ENCODE measurements at regions not wholly inside any gene's neighbourhood (a gene's known extent, or its start where the extent isn't known, plus 50 kb on each side); places are given as distances from the start of the nearest gene placed in this dataset.

DNA sequence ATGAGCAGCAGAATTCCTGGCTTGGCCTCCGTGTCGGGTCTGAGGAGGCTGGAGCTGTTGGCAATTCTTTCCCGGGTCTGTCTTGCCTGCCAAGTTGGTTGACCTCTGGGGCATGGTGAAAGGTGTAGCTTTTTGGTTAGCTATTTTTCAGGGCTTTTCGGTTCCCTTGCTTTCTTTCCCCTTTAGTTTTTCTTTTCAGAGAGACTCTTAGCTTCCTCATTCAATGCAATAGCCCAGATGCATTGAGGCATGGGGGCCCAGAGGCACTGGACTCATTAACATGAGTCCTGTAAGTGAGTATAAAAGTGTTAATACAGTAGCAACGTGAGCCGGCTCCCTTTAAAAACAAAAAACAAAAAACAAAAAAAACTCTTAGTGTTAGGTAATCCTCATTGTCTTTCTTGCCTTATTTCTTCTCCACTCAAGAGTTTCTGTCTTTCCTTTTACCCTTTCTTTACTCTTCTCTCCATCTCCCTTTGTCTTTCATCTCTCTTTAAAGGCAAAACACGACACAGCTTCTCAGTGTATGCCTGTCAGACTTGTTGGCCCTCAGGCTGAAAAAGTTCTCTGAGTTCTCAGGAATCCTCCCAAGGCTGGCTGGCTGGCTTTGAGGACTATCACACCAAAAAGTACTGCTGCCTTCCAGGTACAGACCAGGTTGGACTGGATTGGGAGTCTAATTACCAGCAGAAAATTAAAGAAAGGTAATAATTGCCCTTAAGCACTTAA is 289.9 kb upstream of the TUT7 start:
- Histone ChIP-seq H3K4me2 (ENCODE audit: low read length) (no peak overlapping the region), H3K27ac (ENCODE audit: low read length) (no peak overlapping the region)

GRCh38 chr9:86642721-86643120 is 288.5 kb upstream of the TUT7 start:
- H3K9me2 ChIP-seq (ENCODE audit: insufficient read depth, low read length): no peaks in the 10 kb centered on the region

More for the DNA sequence above, 289.9 kb upstream of the TUT7 start:
- H3K4me3 ChIP-seq (ENCODE audit: low read length): no peak overlapping the region
- no peaks in the 10 kb centered on the region for H3K9me3 ChIP-seq (ENCODE audit: low read length)
- H3K9me2 ChIP-seq (ENCODE audit: insufficient read depth, low read length): no peaks in the 10 kb centered on the region
- H3K36me3 ChIP-seq (ENCODE audit: insufficient read depth, low read length): no peaks in the 10 kb centered on the region
- no peak overlapping the region for H2AFZ ChIP-seq (ENCODE audit: low read depth, low read length)
- H3K9ac ChIP-seq (ENCODE audit: low read length): no peak overlapping the region
- no peaks in the 10 kb centered on the region for H3F3A ChIP-seq (ENCODE audit: insufficient read depth, low read length, poor library complexity, severe bottlenecking)
- TF ChIP-seq EZH2 (IDR thresholded peaks at IDR 0.05; ENCODE audit: borderline replicate concordance, insufficient read depth, low read length, poor library complexity, severe bottlenecking) (no peak), REST (IDR thresholded peaks at IDR 0.05; ENCODE audit: borderline replicate concordance) (no peak), CTCF (IDR thresholded peaks at IDR 0.05; ENCODE audit: poor library complexity, severe bottlenecking) (no peak), POLR2AphosphoS5 (IDR thresholded peaks at IDR 0.05) (no peak), SMC3 (conservative IDR thresholded peaks at IDR 0.05; ENCODE audit: poor library complexity) (no peak), RAD21 (conservative IDR thresholded peaks at IDR 0.05) (no peak), TAF1 (IDR thresholded peaks at IDR 0.05; ENCODE audit: low read depth) (no peak), MXI1 (conservative IDR thresholded peaks at IDR 0.05; ENCODE audit: poor library complexity, severe bottlenecking) (no peak), EP300 (conservative IDR thresholded peaks at IDR 0.05; ENCODE audit: poor library complexity, severe bottlenecking) (no peak)
- no peaks in the 10 kb centered on the region for H3K27me3 ChIP-seq (ENCODE audit: insufficient read depth, low read depth, low read length)
- H3K79me2 ChIP-seq (replicated peaks; ENCODE audit: insufficient read depth, low read length): no peaks in the 10 kb centered on the region
- H4K20me1 ChIP-seq (ENCODE audit: insufficient read depth): no peaks in the 10 kb centered on the region

More at GRCh38 chr9:86642721-86643120, 288.5 kb upstream of the TUT7 start:
- no peak overlapping the region for H2AFZ ChIP-seq (ENCODE audit: low read depth, low read length)
- no peaks in the 10 kb centered on the region for H3K27me3 ChIP-seq (ENCODE audit: insufficient read depth, low read depth, low read length)
- no peak overlapping the region for H3K4me3 ChIP-seq (ENCODE audit: low read length)
- H3F3A ChIP-seq (ENCODE audit: insufficient read depth, low read length, poor library complexity, severe bottlenecking): no peaks in the 10 kb centered on the region
- H3K4me2 ChIP-seq (ENCODE audit: low read length): no peak overlapping the region
- H3K9ac ChIP-seq (ENCODE audit: low read length): no peak overlapping the region
- no peak overlapping the region for H3K27ac ChIP-seq (ENCODE audit: low read length)
- TF ChIP-seq CTCF (IDR thresholded peaks at IDR 0.05; ENCODE audit: poor library complexity, severe bottlenecking): no peak
- TF ChIP-seq MXI1 (conservative IDR thresholded peaks at IDR 0.05; ENCODE audit: poor library complexity, severe bottlenecking): no peak
- no peaks in the 10 kb centered on the region for H3K9me3 ChIP-seq (ENCODE audit: low read length)
- no peaks in the 10 kb centered on the region for H3K79me2 ChIP-seq (replicated peaks; ENCODE audit: insufficient read depth, low read length)
- no peaks in the 10 kb centered on the region for H4K20me1 ChIP-seq (ENCODE audit: insufficient read depth)
- no peaks in the 10 kb centered on the region for H3K36me3 ChIP-seq (ENCODE audit: insufficient read depth, low read length)

Measured in neural cell (in vitro differentiated cells).